ENCODE measurements at regions not wholly inside any gene's neighbourhood (a gene's known extent, or its start where the extent isn't known, plus 50 kb on each side); places are given as distances from the start of the nearest gene placed in this dataset.

- no peak for DNase-seq (ENCODE audit: low spot score)
Observed at GRCh38 chr9:105023788-105024187, 95.8 kb upstream of the ABCA1 start.

- DNase-seq (ENCODE audit: low spot score) = no peak
Observed at GRCh38 chr9:105024529-105024928, 96.6 kb upstream of the ABCA1 start.

GRCh38 chr9:105026451-105026850 is 98.5 kb upstream of the ABCA1 start:
- no peak for DNase-seq (ENCODE audit: low spot score)

GRCh38 chr9:105027084-105027483 is 99.1 kb upstream of the ABCA1 start:
- no peak for DNase-seq (ENCODE audit: low spot score)

DNA sequence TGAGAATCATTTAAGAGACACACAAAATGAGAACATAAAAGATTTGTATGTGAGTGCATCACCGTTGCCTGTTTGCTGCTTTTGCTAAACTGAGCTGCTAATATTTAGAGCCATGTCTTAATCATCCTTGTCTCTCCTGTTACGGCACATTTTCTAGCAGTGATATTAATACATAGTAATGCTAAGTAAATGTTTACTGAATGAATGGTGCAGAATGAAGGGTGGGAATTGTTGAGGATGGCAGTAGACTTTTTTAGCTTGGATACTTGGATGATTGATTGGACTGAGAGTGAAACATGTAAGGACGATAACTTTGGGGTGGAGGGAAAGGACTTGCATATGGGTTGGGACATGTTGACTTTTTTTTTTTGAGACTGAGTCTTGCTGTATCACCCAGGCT is 102.3 kb upstream of the ABCA1 start:
- DNase-seq (ENCODE audit: low spot score) = no peak

DNA sequence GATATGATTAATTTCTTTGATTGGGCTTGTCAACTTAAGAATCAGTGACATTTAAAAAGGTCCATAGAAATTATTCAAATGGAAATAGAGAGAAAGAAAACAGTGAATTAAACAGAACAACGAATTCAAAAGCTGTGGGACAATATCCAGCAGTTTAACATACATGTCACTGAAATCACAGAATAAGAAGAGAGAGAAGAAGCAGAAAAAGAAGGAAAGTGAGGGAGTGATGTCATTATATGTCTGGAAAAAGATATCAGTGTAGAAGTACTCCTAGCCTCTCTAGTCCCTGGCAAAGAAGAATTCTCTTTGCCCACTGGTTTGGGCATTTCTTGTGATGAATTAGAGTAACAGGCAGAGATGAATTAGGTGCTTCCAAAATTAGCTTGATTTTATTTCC is 109.2 kb upstream of the ABCA1 start:
- no peak for DNase-seq (ENCODE audit: low spot score)

DNA sequence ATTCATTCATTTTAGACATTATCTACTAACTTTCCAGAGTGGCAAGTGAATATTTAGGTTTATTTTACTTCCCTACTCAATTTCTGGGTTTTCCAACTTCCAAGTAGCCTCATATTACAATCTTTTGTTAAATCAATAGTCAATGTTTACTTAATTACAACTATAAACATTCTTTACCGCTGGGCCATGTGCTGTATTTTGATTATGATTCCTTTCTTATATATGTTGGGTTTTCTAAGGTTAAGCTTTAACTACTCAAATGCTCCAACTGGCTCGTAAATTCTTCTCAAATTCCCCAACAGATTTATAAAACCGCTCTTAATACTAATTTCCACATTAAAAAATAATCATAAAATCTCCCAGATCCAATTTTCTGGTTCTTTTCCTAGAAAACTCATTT is 110.1 kb upstream of the ABCA1 start:
- DNase-seq (ENCODE audit: low spot score) = no peak

- no peak for DNase-seq (ENCODE audit: low spot score)
Observed at GRCh38 chr9:105039175-105039799, 111.3 kb upstream of the ABCA1 start.

- DNase-seq (ENCODE audit: low spot score) = no peak
Observed at GRCh38 chr9:105043370-105043936, 115.5 kb upstream of the ABCA1 start.

GRCh38 chr9:105044518-105044917 is 116.6 kb upstream of the ABCA1 start:
- DNase-seq (ENCODE audit: low spot score) = no peak

- DNase-seq (ENCODE audit: low spot score) = no peak
Observed at GRCh38 chr9:105046907-105047741, 119.2 kb upstream of the ABCA1 start.

DNA sequence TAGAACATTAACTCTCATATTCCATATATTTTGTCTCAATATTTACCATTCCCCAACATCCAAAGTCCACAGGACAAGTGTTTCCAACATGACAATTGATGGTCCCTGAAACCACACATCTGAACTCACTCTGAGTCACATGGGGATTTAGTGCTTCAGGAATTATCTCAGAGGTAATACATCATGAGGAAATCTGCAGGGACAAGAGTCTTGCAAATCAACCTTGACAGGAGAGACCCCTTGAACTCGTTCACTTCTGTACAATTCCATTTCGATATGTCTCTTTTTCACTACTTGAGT is 119.7 kb upstream of the ABCA1 start:
- DNase-seq (ENCODE audit: low spot score) = no peak

GRCh38 chr9:105048331-105048730 is 120.4 kb upstream of the ABCA1 start:
- DNase-seq (ENCODE audit: low spot score) = no peak

GRCh38 chr9:105050296-105050695 is 122.3 kb upstream of the ABCA1 start:
- DNase-seq (ENCODE audit: low spot score) = no peak

GRCh38 chr9:105051897-105052296 is 123.9 kb upstream of the ABCA1 start:
- DNase-seq (ENCODE audit: low spot score) = peak; percentile 31

DNA sequence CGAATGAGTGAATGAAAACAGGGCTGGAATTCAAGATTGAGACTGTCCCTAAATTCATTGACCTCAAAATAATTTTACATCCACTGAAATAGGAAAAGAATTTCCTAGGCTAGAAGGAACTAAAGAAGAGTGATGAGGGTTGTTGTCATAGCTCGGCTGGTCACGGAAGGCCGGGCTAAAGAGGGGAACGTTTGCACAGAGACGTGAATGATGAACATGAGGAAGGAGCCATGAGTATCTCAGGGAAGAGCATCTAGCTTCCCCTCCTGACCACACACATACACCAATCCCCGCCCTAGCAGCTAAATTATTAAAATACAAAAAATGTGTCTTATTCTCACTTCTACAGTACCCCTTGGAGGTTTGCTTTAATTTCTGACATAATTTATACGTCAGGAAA is 124.4 kb upstream of the ABCA1 start:
- DNase-seq (ENCODE audit: low spot score) = no peak

- DNase-seq (ENCODE audit: low spot score) = no peak
Observed at GRCh38 chr9:105053209-105053652, 125.3 kb upstream of the ABCA1 start.

GRCh38 chr9:105054491-105054890 is 126.5 kb upstream of the ABCA1 start:
- no peak for DNase-seq (ENCODE audit: low spot score)

DNA sequence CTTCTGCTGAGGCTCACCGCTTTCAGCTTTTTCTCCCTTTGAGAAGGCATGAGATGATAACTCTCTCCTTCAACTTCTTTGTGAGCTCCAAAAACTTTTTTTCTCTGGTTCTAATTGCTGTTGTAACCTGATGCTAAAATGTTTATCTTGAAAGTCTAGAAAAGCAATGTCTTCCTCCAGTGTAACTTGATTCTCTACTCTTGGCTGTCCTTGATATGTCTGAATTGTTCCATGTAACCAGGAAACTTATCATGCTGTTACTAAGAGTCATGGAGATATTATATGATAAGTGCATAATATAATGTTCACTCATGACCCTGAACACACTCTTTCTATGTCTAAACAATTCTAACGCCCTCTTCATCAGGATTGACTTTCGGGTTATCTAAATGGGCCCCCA is 128.0 kb upstream of the ABCA1 start:
- no peak for DNase-seq (ENCODE audit: low spot score)

DNA sequence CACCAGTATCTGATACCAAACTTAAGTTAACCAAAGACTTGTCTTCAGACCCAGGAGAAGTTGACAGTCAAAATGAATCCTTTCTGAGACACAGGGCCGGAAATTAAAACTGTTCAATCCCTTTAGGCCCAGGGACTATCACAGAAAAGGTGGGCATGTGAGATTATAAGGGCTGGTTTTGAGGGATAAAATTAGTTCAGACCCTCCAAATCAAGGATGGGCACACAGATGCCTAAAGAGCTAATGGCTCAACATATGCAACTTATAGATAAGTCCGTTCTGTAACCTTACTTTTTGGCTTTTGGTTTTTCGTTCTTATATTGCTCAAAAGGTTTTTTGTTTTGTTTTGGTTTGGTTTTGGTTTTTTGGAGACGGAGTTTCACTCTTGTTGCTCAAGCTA is 129.6 kb upstream of the ABCA1 start:
- no peak for DNase-seq (ENCODE audit: low spot score)

DNA sequence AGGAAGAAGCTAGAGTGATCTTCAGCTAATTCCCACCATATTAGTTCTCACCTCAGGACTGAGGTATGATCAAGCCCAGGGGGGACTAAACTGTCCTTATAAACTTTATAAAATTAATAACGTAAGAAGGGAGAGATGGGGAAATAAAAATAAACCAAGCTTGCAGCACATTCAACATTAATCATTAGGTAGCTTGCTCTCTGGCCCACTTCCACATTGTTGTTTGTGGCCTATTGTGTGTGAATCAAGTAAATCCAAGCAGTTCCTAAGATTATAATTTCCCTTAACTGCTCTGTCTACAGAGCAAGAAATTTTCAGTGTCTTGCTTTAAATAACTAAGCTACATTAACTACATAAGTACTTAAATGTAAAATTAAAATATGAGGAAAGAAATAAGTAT is 131.3 kb upstream of the ABCA1 start:
- no peak for DNase-seq (ENCODE audit: low spot score)

DNA sequence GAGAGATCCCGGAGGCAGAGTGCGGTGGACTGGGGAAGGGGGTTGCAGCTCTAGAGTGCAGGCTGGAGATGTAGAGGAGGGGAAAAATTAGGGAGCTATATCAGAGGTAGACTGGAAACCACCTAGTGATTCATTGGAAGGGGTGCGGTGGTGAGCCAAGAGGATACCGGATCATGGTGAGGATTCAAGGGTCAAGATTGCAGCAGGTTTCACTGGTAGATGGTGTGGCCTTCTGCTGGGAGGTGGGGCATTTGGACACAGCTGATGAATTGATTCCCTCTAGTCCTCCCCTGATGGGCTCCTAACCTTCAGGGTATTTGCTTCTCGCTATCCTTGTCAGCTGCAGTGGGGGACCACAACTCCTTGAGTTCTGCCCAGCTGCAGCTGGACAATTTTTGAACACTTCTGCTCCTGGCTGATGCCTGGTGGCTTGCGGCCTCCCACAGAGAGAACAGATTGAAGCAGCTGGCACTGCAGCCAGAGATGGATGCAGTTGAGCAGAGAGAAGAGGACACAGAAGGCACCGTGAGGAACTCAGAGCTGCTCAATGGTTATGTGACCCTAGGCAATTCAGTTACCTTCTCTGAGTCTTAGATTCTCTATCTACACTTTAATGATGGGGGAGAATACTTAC is 134.4 kb upstream of the ABCA1 start:
- DNase-seq (ENCODE audit: low spot score) = no peak
